NCI-H446 (cell line): ENCODE measurements at regions not wholly inside any gene's neighbourhood (a gene's known extent, or its start where the extent isn't known, plus 50 kb on each side); places are given as distances from the start of the nearest gene placed in this dataset.
A peak's percentile ranks its signal among the peaks of the same experiment; 100 is the strongest.

Experiments
- DNase-seq, 2 experiments: peaks; one replicate each; lab custom pipeline; 2025; lab: John Stamatoyannopoulos, UW

- peak; percentile 79 to 81 for DNase-seq
These were observed 205.7 kb upstream of the ZPLD1 start for GRCh38 chr3:102229062-102229655.

- DNase-seq: no peak
These were observed 204.8 kb upstream of the ZPLD1 start for GRCh38 chr3:102230057-102230456.

GRCh38 chr3:102233881-102234280 is 200.9 kb upstream of the ZPLD1 start:
- no peak for DNase-seq

- DNase-seq: no peak
These were observed 199.1 kb upstream of the ZPLD1 start for GRCh38 chr3:102235679-102236078.

GRCh38 chr3:102237181-102237580 is 197.6 kb upstream of the ZPLD1 start:
- DNase-seq: no peak

- no peak for DNase-seq
These were observed 197.0 kb upstream of the ZPLD1 start for GRCh38 chr3:102237838-102238237.

- no peak for DNase-seq
These were observed 196.5 kb upstream of the ZPLD1 start for GRCh38 chr3:102238362-102238761.

- no peak for DNase-seq
These were observed 194.1 kb upstream of the ZPLD1 start for GRCh38 chr3:102240720-102241119.

GRCh38 chr3:102248981-102249705 is 185.7 kb upstream of the ZPLD1 start:
- DNase-seq: no peak

GRCh38 chr3:102255736-102256135 is 179.1 kb upstream of the ZPLD1 start:
- DNase-seq: no peak

GRCh38 chr3:102258666-102259227 is 176.1 kb upstream of the ZPLD1 start:
- no peak for DNase-seq

- DNase-seq: no peak
These were observed 175.2 kb upstream of the ZPLD1 start for GRCh38 chr3:102259663-102260062.

GRCh38 chr3:102265720-102266119 is 169.1 kb upstream of the ZPLD1 start:
- no peak for DNase-seq

- no peak for DNase-seq
These were observed 165.4 kb upstream of the ZPLD1 start for GRCh38 chr3:102269406-102269805.

GRCh38 chr3:102290241-102290640 is 144.6 kb upstream of the ZPLD1 start:
- DNase-seq: no peak

- DNase-seq: no peak
These were observed 139.1 kb upstream of the ZPLD1 start for GRCh38 chr3:102295756-102296155.

- peak in 1 of 2 experiments; percentile 1 for DNase-seq
These were observed 137.7 kb upstream of the ZPLD1 start for GRCh38 chr3:102297072-102297658.

GRCh38 chr3:102299125-102299877 is 135.5 kb upstream of the ZPLD1 start:
- no peak for DNase-seq

- no peak for DNase-seq
These were observed 133.5 kb upstream of the ZPLD1 start for GRCh38 chr3:102301155-102301880.

GRCh38 chr3:102302020-102302419 is 132.8 kb upstream of the ZPLD1 start:
- DNase-seq: no peak

- DNase-seq: no peak
These were observed 130.3 kb upstream of the ZPLD1 start for GRCh38 chr3:102304550-102304949.

GRCh38 chr3:102307442-102307841 is 127.4 kb upstream of the ZPLD1 start:
- DNase-seq: no peak
